SH-SY5Y (cell line): ENCODE measurements at regions not wholly inside any gene's neighbourhood (a gene's known extent, or its start where the extent isn't known, plus 50 kb on each side); places are given as distances from the start of the nearest gene placed in this dataset.

Experiments used
- GATA2 ChIP-seq: IDR thresholded peaks from 2 replicates; pipeline ENCODE4 v1.6.1; 2011; ENCODE audit warnings: mild to moderate bottlenecking, low read depth, low read length
- GATA3 ChIP-seq: IDR thresholded peaks from 2 replicates; pipeline ENCODE4 v1.6.1; 2011; ENCODE audit warnings: low read depth, mild to moderate bottlenecking, low read length, moderate library complexity

DNA sequence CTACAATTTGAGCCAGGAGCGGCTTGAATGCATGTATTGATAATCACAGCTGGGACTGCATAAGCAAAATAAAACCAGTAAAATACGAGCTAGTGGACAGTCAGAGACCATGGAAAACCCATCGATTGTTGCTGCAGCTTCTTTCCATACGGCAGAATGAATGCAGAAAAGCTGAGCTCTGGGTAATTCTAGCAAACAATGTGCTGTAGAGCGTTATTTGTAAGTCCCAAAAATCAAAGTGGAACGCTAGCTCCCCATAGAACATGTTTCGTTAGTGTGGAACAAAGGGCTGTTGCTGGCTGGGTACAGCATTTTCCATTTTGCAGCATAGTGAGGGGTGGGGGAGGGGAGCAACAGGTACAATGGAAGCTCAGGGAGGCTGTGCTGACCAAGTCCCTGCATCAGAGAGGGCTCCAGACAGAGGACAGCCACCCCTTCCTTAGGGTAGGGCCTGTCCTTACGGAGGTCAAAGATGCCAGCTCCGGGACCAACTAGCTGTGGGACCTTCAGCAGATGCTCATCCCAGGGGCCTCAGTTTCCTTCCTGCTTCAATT lies 74.1 kb downstream of the BOD1L2 start:
- TF ChIP-seq GATA3 (no peak), GATA2 (no peak)
